GM12891 (cell line): ENCODE measurements at regions not wholly inside any gene's neighbourhood (a gene's known extent, or its start where the extent isn't known, plus 50 kb on each side); places are given as distances from the start of the nearest gene placed in this dataset.
"Not testable (repeated sequence)": the region's sequence is repeated elsewhere in the genome, so short reads cannot be mapped to it uniquely, and the experiment has no call there.

Experiments used
- DNase-seq: peaks from one replicate; pipeline ENCODE4 v3.0.0; 2011; ENCODE audit warnings: low spot score; ENCODE audit not compliant: insufficient read length
- FAIRE-seq: peaks from 2 replicates; lab custom pipeline; 2011; peaks lifted over from hg19 to GRCh38; lab: Jason Lieb, UNC
- PAX5 ChIP-seq: IDR thresholded peaks from 2 replicates; pipeline ENCODE4 v1.6.1; 2011; ENCODE audit warnings: low read length, moderate library complexity, mild to moderate bottlenecking; ENCODE audit not compliant: insufficient read depth, severe bottlenecking
- POLR2A ChIP-seq: IDR thresholded peaks from 2 replicates; pipeline ENCODE4 v1.6.1; 2011; ENCODE audit warnings: low read depth, low read length, control low read depth
- POLR2AphosphoS5 ChIP-seq: IDR thresholded peaks from 2 replicates; pipeline ENCODE4 v1.6.1; 2011; ENCODE audit warnings: low read depth, low read length, control low read depth
- POU2F2 ChIP-seq: IDR thresholded peaks from 2 replicates; pipeline ENCODE4 v1.6.1; 2011; ENCODE audit warnings: low read depth, mild to moderate bottlenecking, control low read depth, low read length, moderate library complexity
- SPI1 ChIP-seq: IDR thresholded peaks from 2 replicates; pipeline ENCODE4 v1.6.1; 2011; ENCODE audit warnings: low read depth, low read length, control low read depth
- TAF1 ChIP-seq: IDR thresholded peaks from 2 replicates; pipeline ENCODE4 v1.6.1; 2011; ENCODE audit warnings: low read depth, low read length, control low read depth

DNA sequence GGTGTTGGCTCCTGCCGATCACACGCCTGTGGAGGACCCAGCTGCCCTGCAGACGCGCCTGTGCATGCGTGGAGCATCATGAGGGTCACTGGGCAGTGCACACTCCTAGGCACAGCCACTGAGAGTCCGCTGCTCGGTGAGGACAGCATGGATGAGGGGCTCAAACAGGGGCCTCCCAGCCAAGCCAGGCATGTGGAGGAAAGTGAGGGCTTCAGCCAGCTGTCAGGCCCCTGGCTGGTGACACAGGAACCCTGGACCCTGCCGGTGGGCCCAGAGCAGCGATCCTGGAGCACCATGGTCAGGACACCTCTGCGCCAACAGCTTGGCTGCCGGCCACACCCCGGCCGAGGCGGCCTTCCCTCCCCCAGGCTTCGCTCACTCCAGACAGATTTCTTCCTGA is 171.2 kb downstream of the RTP5 start:
- TF ChIP-seq POLR2A (no peak), SPI1 (no peak), POU2F2 (no peak), PAX5 (no peak), TAF1 (no peak)
- DNase-seq: no peak
- no peak for FAIRE-seq

DNA sequence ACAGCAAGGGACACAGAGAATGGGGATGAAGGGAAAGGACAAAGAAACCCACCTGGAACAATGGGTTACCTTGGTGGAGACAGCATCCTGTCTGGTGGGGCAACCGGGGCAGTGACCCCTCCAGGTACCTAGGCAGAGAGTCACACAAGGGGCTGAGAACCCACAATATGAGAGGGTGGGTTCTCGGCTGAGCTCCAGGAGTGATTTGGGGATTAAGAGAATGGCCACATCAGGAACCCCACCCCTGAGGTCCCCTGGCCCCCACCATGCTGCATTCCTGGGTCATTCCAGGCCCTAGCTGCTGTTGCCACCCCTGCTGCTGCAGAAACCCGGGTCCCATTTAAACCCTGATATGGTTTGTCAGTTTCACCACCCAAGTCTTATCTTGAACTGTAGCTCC is 172.3 kb downstream of the RTP5 start:
- FAIRE-seq (no peak), DNase-seq (no peak)
- TF ChIP-seq TAF1 (no peak), POLR2A (no peak), PAX5 (no peak), POLR2AphosphoS5 (no peak), POU2F2 (no peak), SPI1 (no peak)

DNA sequence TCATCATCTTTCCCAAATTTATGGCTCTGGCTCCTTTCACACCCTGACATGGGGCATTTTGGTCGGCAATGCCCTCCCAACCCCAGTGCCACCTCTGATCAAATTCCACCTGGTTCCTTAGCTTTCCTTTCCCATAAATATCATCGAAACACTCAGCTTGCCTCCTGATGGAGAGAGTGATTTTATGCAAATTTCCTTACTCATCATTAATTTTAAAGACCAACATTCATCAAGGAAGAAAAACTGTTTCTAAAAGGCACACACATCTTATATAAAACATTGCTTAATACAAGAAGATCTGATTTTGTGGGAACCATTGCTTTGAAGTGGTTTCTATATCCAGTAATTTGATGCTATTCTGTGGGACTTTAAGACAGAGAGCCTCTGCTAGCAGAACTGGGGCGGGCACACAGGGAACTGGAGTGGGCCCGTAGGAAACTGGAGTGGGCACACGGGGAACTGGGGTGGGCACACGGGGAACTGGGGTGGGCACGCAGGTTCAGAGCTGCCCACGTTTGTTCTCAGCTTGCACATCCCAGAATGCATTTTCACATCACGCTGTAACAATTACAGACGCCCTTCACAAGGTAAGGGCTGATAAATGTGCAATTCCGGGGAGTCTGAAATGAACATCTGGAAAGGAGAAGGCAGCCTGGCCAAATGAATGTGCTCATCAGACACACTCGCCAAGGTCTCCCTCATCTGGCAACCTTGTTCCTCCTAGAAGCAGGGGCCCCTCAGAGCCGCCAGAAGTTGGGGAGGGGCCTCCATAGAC is 174.2 kb downstream of the RTP5 start:
- TF ChIP-seq POU2F2: no peak
- no peak for TF ChIP-seq POLR2AphosphoS5
- TF ChIP-seq POLR2A: no peak
- TF ChIP-seq TAF1: no peak
- no peak for TF ChIP-seq PAX5
- TF ChIP-seq SPI1: no peak
- DNase-seq (no peak), FAIRE-seq (no peak)

DNA sequence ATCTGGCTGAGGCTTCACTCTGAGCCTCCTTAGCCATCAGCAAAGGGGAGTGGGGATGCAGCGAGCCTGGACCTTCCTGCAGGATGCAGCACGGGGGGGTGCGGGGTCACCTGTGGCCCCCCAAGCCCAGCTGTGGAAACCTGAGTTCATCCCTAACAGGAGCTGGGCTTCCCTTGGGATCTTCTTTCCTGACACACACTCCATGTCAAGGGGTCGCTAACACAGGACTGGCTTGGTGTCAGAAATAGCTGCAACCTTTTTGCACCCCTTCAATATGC is 174.7 kb downstream of the RTP5 start:
- DNase-seq: no peak
- no peak for TF ChIP-seq SPI1
- no peak for TF ChIP-seq POLR2A
- no peak for TF ChIP-seq TAF1
- no peak for TF ChIP-seq PAX5
- FAIRE-seq: no peak

DNA sequence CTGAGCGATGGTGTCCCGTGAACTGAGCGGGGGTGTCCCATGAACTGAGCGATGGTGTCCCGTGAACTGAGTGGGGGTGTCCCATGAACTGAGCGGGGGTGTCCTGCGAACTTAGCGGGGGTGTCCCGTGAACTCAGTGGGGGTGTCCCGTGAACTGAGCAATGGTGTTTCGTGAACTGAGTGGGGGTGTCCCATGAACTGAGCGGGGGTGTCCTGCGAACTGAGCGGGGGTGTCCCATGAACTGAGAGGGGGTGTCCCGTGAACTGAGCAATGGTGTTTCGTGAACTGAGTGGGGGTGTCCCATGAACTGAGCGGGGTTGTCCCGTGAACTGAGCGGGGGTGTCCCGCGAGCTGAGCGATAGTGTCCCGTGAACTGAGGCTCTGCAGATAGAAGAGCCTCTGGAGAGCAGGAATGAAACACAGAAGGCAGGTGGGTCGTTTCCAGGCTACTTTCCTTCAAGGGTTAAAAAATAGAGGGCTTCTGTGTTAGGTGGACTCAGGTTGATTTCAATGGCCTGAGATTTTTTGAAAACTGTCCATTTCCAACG is 176.1 kb downstream of the RTP5 start:
- not testable (repeated sequence) for FAIRE-seq, DNase-seq

DNA sequence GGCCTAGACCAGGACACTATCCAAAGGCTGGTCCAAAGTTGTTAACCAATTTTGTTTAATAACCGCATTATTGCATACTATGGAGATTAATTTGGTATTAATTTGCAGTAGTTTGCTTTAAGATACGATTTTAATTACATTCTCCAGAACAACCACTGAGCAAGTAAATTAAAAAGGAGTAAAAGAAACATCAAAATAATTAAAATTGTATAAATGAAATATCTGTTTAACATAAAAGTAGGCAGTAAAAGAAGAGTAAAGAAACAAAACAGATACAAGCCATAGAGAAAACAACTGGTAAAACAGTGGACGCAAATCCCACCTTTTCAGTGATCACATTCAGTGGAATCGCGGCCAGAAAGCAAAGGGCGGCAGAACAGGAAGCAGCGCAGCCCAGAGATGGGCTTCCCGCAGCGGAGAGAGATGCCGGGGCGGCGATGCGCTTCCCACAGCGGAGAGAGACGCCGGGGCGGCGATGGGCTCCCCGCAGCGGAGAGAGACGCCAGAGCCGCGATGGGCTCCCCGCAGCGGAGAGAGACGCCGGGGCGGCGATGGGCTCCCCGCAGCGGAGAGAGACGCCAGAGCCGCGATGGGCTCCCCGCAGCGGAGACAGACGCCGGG is 176.8 kb downstream of the RTP5 start:
- DNase-seq: no peak

DNA sequence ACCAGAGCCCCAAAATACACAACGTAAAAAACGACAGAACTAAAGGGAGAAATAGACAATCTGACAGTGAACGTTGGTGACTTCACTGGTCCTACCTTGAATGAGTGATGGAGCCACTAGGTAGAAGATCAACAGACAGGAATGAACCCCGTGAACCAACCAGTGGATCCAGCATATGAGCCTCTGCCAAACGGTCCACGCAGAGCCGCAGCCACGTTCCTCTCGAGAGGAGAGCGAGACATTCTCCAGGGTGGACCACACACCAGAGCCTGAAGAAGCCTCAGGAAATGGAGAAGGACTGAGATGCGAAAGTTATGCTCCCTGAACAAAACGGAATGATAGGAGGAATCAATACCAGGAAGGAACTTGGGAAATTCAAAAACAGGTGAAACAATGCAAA is 178.4 kb downstream of the RTP5 start:
- no peak for TF ChIP-seq TAF1
- no peak for TF ChIP-seq SPI1
- TF ChIP-seq POLR2AphosphoS5: no peak
- no peak for TF ChIP-seq PAX5
- no peak for TF ChIP-seq POU2F2
- TF ChIP-seq POLR2A: no peak
- DNase-seq (no peak), FAIRE-seq (no peak)

More for the DNA sequence above, 176.8 kb downstream of the RTP5 start:
- TF ChIP-seq POU2F2 (no peak), TAF1 (no peak), PAX5 (no peak), POLR2A (no peak), POLR2AphosphoS5 (no peak), SPI1 (no peak)
- FAIRE-seq: no peak

DNA sequence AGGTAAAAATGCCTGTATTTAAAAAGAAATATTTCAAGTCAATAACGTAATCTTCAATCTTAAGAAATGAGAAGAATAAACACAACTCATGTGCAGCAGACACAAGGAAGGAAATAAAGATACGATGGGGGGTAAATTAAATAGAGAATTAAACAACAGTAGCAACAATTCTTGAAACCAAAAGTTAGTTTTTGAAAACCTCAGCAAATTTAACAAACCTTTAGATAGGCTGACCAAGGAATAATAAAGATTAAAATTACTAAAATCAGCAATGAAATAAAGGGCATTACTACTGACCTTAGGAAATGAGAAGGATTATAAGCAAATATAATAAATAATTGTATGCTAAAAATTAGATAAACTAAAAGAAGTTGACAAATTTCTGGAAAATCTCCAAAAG is 178.9 kb downstream of the RTP5 start:
- FAIRE-seq: no peak
- no peak for DNase-seq
- no peak for TF ChIP-seq POU2F2
- TF ChIP-seq POLR2A: no peak
- no peak for TF ChIP-seq SPI1
- TF ChIP-seq POLR2AphosphoS5: no peak
- TF ChIP-seq TAF1: no peak
- TF ChIP-seq PAX5: no peak

DNA sequence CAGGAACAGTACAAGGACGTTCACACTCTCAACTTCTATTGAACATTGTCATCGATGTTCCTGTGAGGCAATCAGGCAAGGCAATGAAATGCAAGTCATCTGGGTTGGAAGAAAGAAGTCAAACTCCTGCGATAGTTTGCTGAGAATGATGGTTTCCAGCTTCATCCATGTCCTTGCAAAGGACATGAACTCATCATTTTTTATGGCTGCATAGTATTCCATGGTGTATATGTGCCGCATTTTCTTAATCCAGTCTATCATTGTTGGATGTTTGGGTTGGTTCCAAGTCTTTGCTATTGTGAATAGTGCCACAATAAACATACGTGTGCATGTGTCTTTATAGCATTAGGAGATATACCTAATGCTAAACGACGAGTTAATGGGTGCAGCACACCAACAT is 180.0 kb downstream of the RTP5 start:
- DNase-seq, FAIRE-seq: not testable (repeated sequence)

DNA sequence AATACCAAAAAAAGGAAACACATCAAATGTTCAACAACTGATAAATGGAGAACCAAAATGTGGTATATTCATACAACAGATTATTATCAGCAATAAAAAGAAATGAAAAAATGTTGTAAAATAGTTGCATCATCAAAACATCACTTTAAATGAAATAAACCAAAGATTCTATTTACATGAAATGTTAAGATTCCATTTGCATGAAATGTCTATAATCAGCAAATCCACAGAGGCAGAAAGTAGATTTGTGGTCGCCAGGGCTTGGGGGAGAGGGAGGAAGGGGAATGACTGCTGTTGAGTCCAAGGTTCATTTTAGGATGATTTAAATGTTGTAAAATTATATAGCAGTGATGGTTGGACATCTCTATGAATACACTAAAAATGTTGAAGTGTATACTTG is 181.9 kb downstream of the RTP5 start:
- TF ChIP-seq POU2F2 (no peak), POLR2AphosphoS5 (no peak), TAF1 (no peak)
- no peak for FAIRE-seq
- no peak for DNase-seq
